Right ventricle myocardium inferior (tissue), 1 donor: ENCODE measurements at regions not wholly inside any gene's neighbourhood (a gene's known extent, or its start where the extent isn't known, plus 50 kb on each side); places are given as distances from the start of the nearest gene placed in this dataset.
A peak's percentile ranks its signal among the peaks of the same experiment; 100 is the strongest.

Experiments
- ATAC-seq: fragments of 200-7000 bp; cut with Tn5 transposase; one replicate; pipeline ENCODE4 v1.9.1; 2020; ENCODE audit warnings: mild to moderate bottlenecking, moderate library complexity
- DNase-seq: peaks from one replicate; pipeline ENCODE4 v3.0.0; 2021; ENCODE audit errors: missing footprints
- intact Hi-C: fragments of 100-400 bp; cut with DNase I; formaldehyde crosslinking; loops from one replicate; pipeline ENCODE4 v1.11.0; 2022
- donor health status: DM: no; HTN: yes; CAD: no; lungs with severe emphysema.

GRCh38 chr1:191869790-191870312 lies 288.4 kb upstream of the RGS18 start:
- ATAC-seq (no peak), DNase-seq (no peak)
- intact Hi-C loops: no loop called here

DNA sequence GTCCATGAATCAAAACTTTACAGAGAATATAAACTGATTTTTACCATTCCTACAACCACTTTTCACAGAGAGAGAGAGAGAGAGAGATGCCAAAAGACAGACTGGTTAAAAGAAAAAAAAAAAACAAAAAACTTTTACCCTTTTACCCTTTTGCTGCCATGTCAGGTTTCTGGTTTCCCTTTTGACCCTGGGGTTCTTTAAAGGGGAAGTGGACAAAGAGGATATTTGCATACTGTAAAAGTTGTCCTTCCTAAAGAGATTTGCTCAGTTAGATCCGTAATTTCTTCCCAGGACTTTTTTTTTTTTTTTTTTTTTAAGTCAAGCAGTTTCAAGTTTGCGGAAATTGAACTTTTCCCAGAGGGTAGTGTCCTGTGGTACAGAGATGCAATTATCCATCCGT lies 287.8 kb upstream of the RGS18 start:
- intact Hi-C loops: no loop called here
- ATAC-seq (no peak), DNase-seq (no peak)

DNA sequence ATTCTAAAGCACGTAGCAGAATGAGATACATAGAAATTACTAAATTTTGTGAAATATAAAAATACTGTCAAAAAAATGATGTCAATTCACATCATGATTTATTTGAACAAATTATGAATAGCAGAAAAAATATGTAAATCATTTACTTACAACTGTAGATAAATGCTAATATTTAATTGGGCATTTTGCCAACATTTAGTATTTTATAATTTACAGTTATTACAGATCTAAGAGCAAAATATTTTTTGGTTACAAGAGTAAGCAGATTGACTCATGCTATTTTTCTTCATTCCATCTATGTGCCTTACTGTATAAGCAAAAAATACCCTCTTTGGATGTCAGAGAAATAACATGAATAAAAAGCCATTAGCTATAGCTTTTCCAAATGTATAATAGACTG lies 282.3 kb upstream of the RGS18 start:
- intact Hi-C loops: no loop called here
- no peak for ATAC-seq
- DNase-seq: no peak

DNA sequence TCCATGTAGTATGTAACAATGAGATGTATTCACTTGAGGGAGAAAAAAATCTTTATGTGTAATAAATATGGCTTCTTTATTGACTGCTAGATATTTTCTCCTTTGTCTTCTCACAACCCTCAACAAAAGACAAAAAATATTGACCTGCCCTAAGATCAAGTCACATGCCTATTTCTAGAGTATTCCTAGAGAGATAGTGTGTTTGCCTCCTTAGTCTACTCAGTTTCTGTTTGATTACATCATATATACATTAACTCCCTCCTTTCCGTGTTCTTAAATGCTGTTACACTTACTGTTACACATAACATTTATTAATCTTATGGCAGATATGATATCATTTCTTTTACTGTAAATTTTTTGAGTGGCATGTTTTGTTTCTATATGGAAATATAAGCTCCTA lies 281.6 kb upstream of the RGS18 start:
- intact Hi-C loops: no loop called here
- no peak for DNase-seq
- ATAC-seq: no peak

DNA sequence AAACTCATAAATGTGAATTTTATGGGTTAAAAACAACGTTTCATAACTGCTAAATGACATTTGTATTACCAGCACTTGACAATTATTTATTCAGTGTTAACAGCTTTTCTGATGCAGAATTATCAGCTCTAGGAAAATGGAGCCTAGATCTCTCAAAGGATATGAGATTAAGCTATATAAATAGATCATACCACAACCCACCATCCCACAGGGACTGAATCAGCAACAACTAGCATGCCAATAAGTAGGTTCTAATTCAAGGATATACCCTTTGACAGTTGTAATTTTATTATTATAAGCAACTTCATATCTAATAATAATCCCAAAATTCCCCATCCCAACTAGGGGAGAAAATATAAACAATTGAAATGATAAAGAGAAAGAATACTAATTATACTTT lies 275.4 kb upstream of the RGS18 start:
- no peak for ATAC-seq
- DNase-seq: no peak
- intact Hi-C loops: no loop called here

DNA sequence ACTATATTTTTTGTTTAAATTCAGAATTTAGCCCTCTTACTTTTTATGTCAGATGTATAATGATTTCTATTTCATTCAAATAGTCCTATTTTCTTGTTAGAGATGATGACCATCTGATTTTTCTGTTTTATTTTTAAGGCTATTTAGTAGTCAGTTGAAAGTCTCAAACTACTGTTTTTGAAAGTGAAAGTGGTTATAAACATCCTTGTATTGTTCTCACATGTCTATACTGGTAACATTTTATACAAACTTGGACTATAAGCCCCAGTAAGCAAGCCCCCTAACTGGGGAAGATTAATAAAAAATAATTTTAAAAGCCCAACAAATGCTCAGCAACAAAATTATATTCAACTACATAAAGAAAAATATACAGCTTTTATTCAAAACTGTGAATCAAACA lies 271.3 kb upstream of the RGS18 start:
- ATAC-seq (no peak), DNase-seq (no peak)
- intact Hi-C loops: no loop called here

- peak; percentile 62 for ATAC-seq
- DNase-seq: no peak
- intact Hi-C loops: no loop called here
Measured at GRCh38 chr1:191888996-191889622, 269.2 kb upstream of the RGS18 start.

GRCh38 chr1:191889623-191890003 lies 268.6 kb upstream of the RGS18 start:
- intact Hi-C loops: no loop called here
- no peak for DNase-seq
- no peak for ATAC-seq

- DNase-seq: no peak
- intact Hi-C loops: no loop called here
- no peak for ATAC-seq
Measured at GRCh38 chr1:191890433-191891088, 267.7 kb upstream of the RGS18 start.

DNA sequence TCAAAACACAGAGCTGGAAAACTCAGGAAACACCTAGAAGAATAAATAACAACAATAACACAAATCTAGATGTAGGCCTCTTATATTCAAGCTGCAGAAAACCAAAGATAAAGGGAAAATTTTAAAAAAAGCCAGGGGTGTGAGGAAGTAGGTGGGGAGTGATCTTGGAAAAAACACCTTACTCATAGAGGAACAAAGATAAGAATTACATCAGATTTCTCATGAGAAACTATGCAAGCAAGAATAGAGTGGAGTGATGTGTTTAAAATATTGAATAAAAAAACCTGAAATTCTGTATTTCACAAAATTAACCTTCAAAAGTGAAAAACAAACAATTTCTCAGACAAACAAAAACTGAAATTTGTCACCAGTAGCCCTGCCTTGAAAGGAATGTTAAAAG lies 265.5 kb upstream of the RGS18 start:
- intact Hi-C loops: no loop called here
- no peak for DNase-seq
- no peak for ATAC-seq

- intact Hi-C loops: no loop called here
- ATAC-seq (no peak), DNase-seq (no peak)
Measured at GRCh38 chr1:191895049-191895448, 263.2 kb upstream of the RGS18 start.

GRCh38 chr1:191895462-191896058 lies 262.7 kb upstream of the RGS18 start:
- DNase-seq (no peak), ATAC-seq (no peak)
- intact Hi-C loops: no loop called here

- no peak for ATAC-seq
- intact Hi-C loops: no loop called here
- DNase-seq: no peak
Measured at GRCh38 chr1:191897134-191897533, 261.1 kb upstream of the RGS18 start.

DNA sequence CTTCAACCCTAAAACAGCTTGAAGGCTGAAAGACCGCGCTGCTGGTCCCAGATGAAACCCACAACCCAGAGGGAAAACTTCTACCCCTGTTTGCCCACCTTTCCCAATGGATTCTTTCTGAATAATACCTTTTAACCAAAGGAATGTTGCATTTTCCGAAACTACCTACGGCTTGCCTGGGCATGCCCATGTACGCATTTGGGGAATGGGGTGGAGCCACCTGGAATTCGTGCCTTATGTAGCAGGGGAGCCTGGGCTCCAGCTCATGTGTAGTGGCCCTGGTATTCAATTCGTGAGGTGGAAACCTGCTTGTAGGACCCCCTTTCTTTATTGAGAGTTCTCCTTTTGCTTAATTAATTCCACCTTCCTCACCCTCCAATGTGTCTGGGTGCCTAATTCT lies 256.6 kb upstream of the RGS18 start:
- intact Hi-C loops: no loop called here
- ATAC-seq (no peak), DNase-seq (no peak)

- DNase-seq (no peak), ATAC-seq (no peak)
- intact Hi-C loops: no loop called here
Measured at GRCh38 chr1:191904991-191905390, 253.3 kb upstream of the RGS18 start.

- no peak for DNase-seq
- intact Hi-C loops: no loop called here
- no peak for ATAC-seq
Measured at GRCh38 chr1:191905781-191906180, 252.5 kb upstream of the RGS18 start.

GRCh38 chr1:191907121-191907520 lies 251.1 kb upstream of the RGS18 start:
- DNase-seq (no peak), ATAC-seq (no peak)
- intact Hi-C loops: no loop called here

GRCh38 chr1:191910245-191910644 lies 248.0 kb upstream of the RGS18 start:
- intact Hi-C loops: no loop called here
- ATAC-seq: no peak

GRCh38 chr1:191912517-191912916 lies 245.7 kb upstream of the RGS18 start:
- DNase-seq (no peak), ATAC-seq (no peak)
- intact Hi-C loops: no loop called here

More at GRCh38 chr1:191910245-191910644, 248.0 kb upstream of the RGS18 start:
- no peak for DNase-seq

GRCh38 chr1:191913260-191913977 lies 244.8 kb upstream of the RGS18 start:
- DNase-seq: no peak
- no peak for ATAC-seq
- intact Hi-C loops: no loop called here
